ENCODE measurements at regions not wholly inside any gene's neighbourhood (a gene's known extent, or its start where the extent isn't known, plus 50 kb on each side); places are given as distances from the start of the nearest gene placed in this dataset.
A peak's percentile ranks its signal among the peaks of the same experiment; 100 is the strongest.
"Not testable (repeated sequence)": the region's sequence is repeated elsewhere in the genome, so short reads cannot be mapped to it uniquely, and the experiment has no call there.

- ATAC-seq: peak; percentile 83
- peak; percentile 16 for DNase-seq (ENCODE audit: low spot score)
- peaks cover 46% of the 10 kb centered on the region for H3K9me3 Mint-ChIP-seq
- TF ChIP-seq SP1 (CRISPR knock-in tag; conservative IDR thresholded peaks at IDR 0.05): no peak
- 0 out of 2 replicates have a peak, but pooled peaks have one; percentile 37 for TF ChIP-seq FOXP1 (CRISPR knock-in tag; IDR thresholded peaks at IDR 0.05; ENCODE audit: borderline replicate concordance)
- no peak overlapping the region for H3K4me3 Mint-ChIP-seq
- POLR2A ChIA-PET: no interaction called here
- peaks cover 6% of the 10 kb centered on the region; the same call in 1 of the 2 replicates for H3K4me1 Mint-ChIP-seq
- H3K36me3 Mint-ChIP-seq: peaks cover 38% of the 10 kb centered on the region
- no peaks in the 10 kb centered on the region for H3K27me3 Mint-ChIP-seq (ENCODE audit: low read depth)
- no peak overlapping the region for H3K27ac Mint-ChIP-seq
- CTCF ChIA-PET: interaction anchor here (1.0 kb wide), 1 partner anchor 26 kb away, joined by 3 read pairs; no protein-coding TSS in a partner anchor
Measured at GRCh38 chr1:239084459-239085080, 301.8 kb upstream of the CHRM3 start.

- DNase-seq (ENCODE audit: low spot score); ATAC-seq; H3K4me1 Mint-ChIP-seq; POLR2A ChIA-PET; H3K27ac Mint-ChIP-seq; H3K27me3 Mint-ChIP-seq (ENCODE audit: low read depth); CTCF ChIA-PET; H3K4me3 Mint-ChIP-seq: not testable (repeated sequence)
- H3K36me3 Mint-ChIP-seq: peaks cover 44% of the 10 kb centered on the region
- peaks cover 64% of the 10 kb centered on the region for H3K9me3 Mint-ChIP-seq
Measured at GRCh38 chr1:239081947-239082346, 304.4 kb upstream of the CHRM3 start.

- Mint-ChIP-seq H3K4me3 (no peak overlapping the region), H3K9me3 (peaks cover 3% of the 10 kb centered on the region; the same call in 1 of the 2 replicates), H3K36me3 (peaks cover 4% of the 10 kb centered on the region), H3K27ac (peak overlapping the region; percentile 77; the same call in 1 of the 2 replicates), H3K4me1 (peaks cover 16% of the 10 kb centered on the region), H3K27me3 (ENCODE audit: low read depth) (no peaks in the 10 kb centered on the region)
- ATAC-seq (no peak), DNase-seq (ENCODE audit: low spot score) (no peak)
- POLR2A ChIA-PET: no interaction called here
- CTCF ChIA-PET: no interaction called here
- TF ChIP-seq AFF4 (CRISPR knock-in tag; IDR thresholded peaks at IDR 0.05; ENCODE audit: borderline replicate concordance) (no peak), IRF1 (CRISPR knock-in tag; IDR thresholded peaks at IDR 0.05) (no peak), FOXK1 (CRISPR knock-in tag; IDR thresholded peaks at IDR 0.05) (no peak), CBFB (CRISPR knock-in tag; IDR thresholded peaks at IDR 0.05; ENCODE audit: low read depth) (no peak), FOXJ3 (CRISPR knock-in tag; IDR thresholded peaks at IDR 0.05; ENCODE audit: borderline replicate concordance) (no peak)
Measured at GRCh38 chr1:239067480-239067879, 318.9 kb upstream of the CHRM3 start.

GRCh38 chr1:239067058-239067457, 319.3 kb upstream of the CHRM3 start:
- no peak overlapping the region for H3K4me3 Mint-ChIP-seq
- TF ChIP-seq E2F4 (CRISPR knock-in tag; IDR thresholded peaks at IDR 0.05; ENCODE audit: borderline replicate concordance, low read depth) (no peak), USF1 (CRISPR knock-in tag; IDR thresholded peaks at IDR 0.05) (no peak), MLX (CRISPR knock-in tag; IDR thresholded peaks at IDR 0.05) (no peak), ZNF532 (CRISPR knock-in tag; IDR thresholded peaks at IDR 0.05; ENCODE audit: borderline replicate concordance) (no peak), TEAD4 (CRISPR knock-in tag; IDR thresholded peaks at IDR 0.05) (no peak)

More at GRCh38 chr1:239067058-239067457, 319.3 kb upstream of the CHRM3 start:
- DNase-seq (ENCODE audit: low spot score) (no peak), ATAC-seq (no peak)
- Mint-ChIP-seq H3K4me1 (peaks cover 19% of the 10 kb centered on the region), H3K27ac (no peak overlapping the region), H3K9me3 (no peaks in the 10 kb centered on the region; the same call in 1 of the 2 replicates), H3K36me3 (no peaks in the 10 kb centered on the region; the same call in 1 of the 2 replicates), H3K27me3 (ENCODE audit: low read depth) (no peaks in the 10 kb centered on the region)
- POLR2A ChIA-PET: no interaction called here
- CTCF ChIA-PET: no interaction called here
